Thymus (tissue), 11 donors: ENCODE measurements at regions not wholly inside any gene's neighbourhood (a gene's known extent, or its start where the extent isn't known, plus 50 kb on each side); places are given as distances from the start of the nearest gene placed in this dataset.

Experiments used
- DNase-seq, 9 donors: peaks; one replicate each; pipeline ENCODE4 v3.0.0-alpha.2; 2013; ENCODE audit warnings: low spot score in 9 of 9, low read depth in 6 of 9, missing footprints in 1 of 9
- H3K27ac ChIP-seq, 2 donors: one replicate each; pipeline ENCODE4 v1.5.1; 2013; ENCODE audit warnings: control low read depth in 1 of 2, low read depth in 1 of 2, low read length in 1 of 2, mild to moderate bottlenecking in 1 of 2, moderate library complexity in 1 of 2
- H3K27me3 ChIP-seq, 2 donors: one replicate each; pipeline ENCODE4 v1.5.1; 2013; ENCODE audit warnings: low read length in 1 of 2; ENCODE audit not compliant: control insufficient read depth in 2 of 2, insufficient read depth in 1 of 2
- H3K36me3 ChIP-seq, 2 donors: one replicate each; pipeline ENCODE4 v1.5.1; 2013; ENCODE audit warnings: low read length in 1 of 2, mild to moderate bottlenecking in 1 of 2, moderate library complexity in 1 of 2; ENCODE audit not compliant: control insufficient read depth in 2 of 2, insufficient read depth in 2 of 2
- H3K4me1 ChIP-seq, 2 donors: one replicate each; pipeline ENCODE4 v1.5.1; 2013; ENCODE audit warnings: low read length in 2 of 2; ENCODE audit not compliant: control insufficient read depth in 2 of 2, insufficient read depth in 2 of 2
- H3K4me3 ChIP-seq, 2 donors: one replicate each; pipeline ENCODE4 v1.5.1; 2013; ENCODE audit warnings: low read length in 2 of 2, control low read depth in 1 of 2, mild to moderate bottlenecking in 1 of 2
- H3K9me3 ChIP-seq, 2 donors: one replicate each; pipeline ENCODE4 v1.5.1; 2013; ENCODE audit warnings: low read length in 1 of 2, mild to moderate bottlenecking in 1 of 2; ENCODE audit not compliant: control insufficient read depth in 2 of 2, insufficient read depth in 1 of 2
- WGBS: extraction: QIAGEN DNeasy Blood & Tissue Kit; methylation state at CpG from one replicate; pipeline ENCODE4 v1.1.7; 2013; 5-methylcytosine and 5-hydroxymethylcytosine counted together
- donor health status: healthy.

GRCh38 chr5:56325039-56325438 is 91.9 kb upstream of the ANKRD55 start:
- Histone ChIP-seq H3K4me3 (no peak overlapping the region), H3K27me3 (no peaks in the 10 kb centered on the region), H3K4me1 (peaks cover 13 to 25% of the 10 kb centered on the region in 2 donors), H3K36me3 (no peaks in the 10 kb centered on the region), H3K27ac (no peak overlapping the region), H3K9me3 (no peaks in the 10 kb centered on the region)
- DNase-seq, result no peak
- WGBS, result 98% methylated on average over 2 of the region's 2 CpGs

GRCh38 chr5:56323505-56323904 is 90.4 kb upstream of the ANKRD55 start:
- no peak for DNase-seq
- WGBS, result 89% methylated on average over 2 of the region's 2 CpGs
- no peak overlapping the region for H3K4me3 ChIP-seq

GRCh38 chr5:56322592-56322991 is 89.5 kb upstream of the ANKRD55 start:
- peaks cover 4 to 14% of the 10 kb centered on the region in 2 donors for H3K4me1 ChIP-seq
- 97% methylated on average over 10 of the region's 10 CpGs for WGBS
- no peak for DNase-seq
- H3K4me3 ChIP-seq, result no peak overlapping the region
- H3K9me3 ChIP-seq, result peaks cover 0 to 3% of the 10 kb centered on the region in 2 donors
- H3K27ac ChIP-seq, result no peak overlapping the region
- H3K27me3 ChIP-seq, result no peaks in the 10 kb centered on the region
- H3K36me3 ChIP-seq, result no peaks in the 10 kb centered on the region

More at GRCh38 chr5:56323505-56323904, 90.4 kb upstream of the ANKRD55 start:
- H3K4me1 ChIP-seq, result peaks cover 6 to 15% of the 10 kb centered on the region in 2 donors
- no peaks in the 10 kb centered on the region for H3K27me3 ChIP-seq
- peaks cover 0 to 3% of the 10 kb centered on the region in 2 donors for H3K9me3 ChIP-seq
- H3K27ac ChIP-seq, result no peak overlapping the region
- no peaks in the 10 kb centered on the region for H3K36me3 ChIP-seq

GRCh38 chr5:56321236-56321881 is 88.2 kb upstream of the ANKRD55 start:
- WGBS, result 96% methylated on average over 10 of the region's 10 CpGs
- peaks cover 0 to 3% of the 10 kb centered on the region in 2 donors for H3K4me1 ChIP-seq
- no peaks in the 10 kb centered on the region for H3K36me3 ChIP-seq
- no peak for DNase-seq
- H3K27me3 ChIP-seq, result no peaks in the 10 kb centered on the region
- H3K4me3 ChIP-seq, result no peak overlapping the region
- H3K9me3 ChIP-seq, result peaks cover 0 to 3% of the 10 kb centered on the region in 2 donors
- no peak overlapping the region for H3K27ac ChIP-seq

GRCh38 chr5:56320686-56321085 is 87.6 kb upstream of the ANKRD55 start:
- no peak overlapping the region for H3K4me3 ChIP-seq
- H3K36me3 ChIP-seq, result no peaks in the 10 kb centered on the region
- peaks cover 0 to 3% of the 10 kb centered on the region in 2 donors for H3K9me3 ChIP-seq
- no peaks in the 10 kb centered on the region for H3K4me1 ChIP-seq
- no peak overlapping the region for H3K27ac ChIP-seq
- H3K27me3 ChIP-seq, result no peaks in the 10 kb centered on the region
- no peak for DNase-seq
- 98% methylated on average over 3 of the region's 3 CpGs for WGBS

GRCh38 chr5:56319526-56320181 is 86.5 kb upstream of the ANKRD55 start:
- WGBS, result 93% methylated on average over 19 of the region's 19 CpGs
- Histone ChIP-seq H3K27ac (peak overlapping the region; percentile 3 to 34), H3K36me3 (no peaks in the 10 kb centered on the region), H3K4me3 (no peak overlapping the region), H3K27me3 (no peaks in the 10 kb centered on the region), H3K9me3 (peaks cover 0 to 3% of the 10 kb centered on the region in 2 donors), H3K4me1 (no peaks in the 10 kb centered on the region)
- no peak for DNase-seq

- Histone ChIP-seq H3K4me1 (no peaks in the 10 kb centered on the region), H3K36me3 (no peaks in the 10 kb centered on the region), H3K27ac (no peak overlapping the region), H3K4me3 (no peak overlapping the region), H3K27me3 (no peaks in the 10 kb centered on the region), H3K9me3 (peaks cover 0 to 3% of the 10 kb centered on the region in 2 donors)
- 80% methylated on average over 7 of the region's 7 CpGs for WGBS
- no peak for DNase-seq
Observed at GRCh38 chr5:56317923-56318561, 84.9 kb upstream of the ANKRD55 start.

- Histone ChIP-seq H3K4me1 (no peaks in the 10 kb centered on the region), H3K36me3 (no peaks in the 10 kb centered on the region), H3K9me3 (peaks cover 0 to 3% of the 10 kb centered on the region in 2 donors), H3K27ac (no peak overlapping the region), H3K4me3 (no peak overlapping the region), H3K27me3 (no peaks in the 10 kb centered on the region)
- 71% methylated on average over 4 of the region's 4 CpGs for WGBS
- DNase-seq, result peak in 2 of 9 donors; percentile 14 to 44
Observed at GRCh38 chr5:56316299-56316994, 83.3 kb upstream of the ANKRD55 start.

- Histone ChIP-seq H3K27ac (no peak overlapping the region), H3K4me1 (no peaks in the 10 kb centered on the region), H3K36me3 (no peaks in the 10 kb centered on the region), H3K9me3 (peaks cover 0 to under 1% of the 10 kb centered on the region in 2 donors), H3K27me3 (no peaks in the 10 kb centered on the region), H3K4me3 (no peak overlapping the region)
- WGBS, result 94% methylated on average over 6 of the region's 6 CpGs
- peak in 2 of 9 donors; percentile 38 to 45 for DNase-seq
Observed at GRCh38 chr5:56314529-56314928, 81.4 kb upstream of the ANKRD55 start.
